ENCODE measurements at regions not wholly inside any gene's neighbourhood (a gene's known extent, or its start where the extent isn't known, plus 50 kb on each side); places are given as distances from the start of the nearest gene placed in this dataset.

- no peaks in the 10 kb centered on the region for H3K4me1 ChIP-seq (ENCODE audit: insufficient read depth, low read length)
- H3K9me3 ChIP-seq (ENCODE audit: low read depth, low read length): no peaks in the 10 kb centered on the region
- no peaks in the 10 kb centered on the region for H3K27me3 ChIP-seq (ENCODE audit: insufficient read depth, low read length)
- H3K4me3 ChIP-seq (ENCODE audit: low read length): no peak overlapping the region
Measured at GRCh38 chr1:184294101-184294500, 92.7 kb upstream of the C1orf21 start.

- no peaks in the 10 kb centered on the region for H3K4me1 ChIP-seq (ENCODE audit: insufficient read depth, low read length)
Measured at GRCh38 chr1:184296466-184297243, 90.2 kb upstream of the C1orf21 start.

GRCh38 chr1:184297244-184297750, 89.5 kb upstream of the C1orf21 start:
- H3K4me3 ChIP-seq (ENCODE audit: low read length): no peak overlapping the region
- H3K9me3 ChIP-seq (ENCODE audit: low read depth, low read length): no peaks in the 10 kb centered on the region

More at GRCh38 chr1:184296466-184297243, 90.2 kb upstream of the C1orf21 start:
- Histone ChIP-seq H3K27me3 (ENCODE audit: insufficient read depth, low read length) (no peaks in the 10 kb centered on the region), H3K4me3 (ENCODE audit: low read length) (no peak overlapping the region), H3K9me3 (ENCODE audit: low read depth, low read length) (no peaks in the 10 kb centered on the region)

GRCh38 chr1:184298440-184299405, 88.1 kb upstream of the C1orf21 start:
- no peak overlapping the region for H3K4me3 ChIP-seq (ENCODE audit: low read length)
- H3K4me1 ChIP-seq (ENCODE audit: insufficient read depth, low read length): no peaks in the 10 kb centered on the region
- H3K27me3 ChIP-seq (ENCODE audit: insufficient read depth, low read length): no peaks in the 10 kb centered on the region
- no peaks in the 10 kb centered on the region for H3K9me3 ChIP-seq (ENCODE audit: low read depth, low read length)

More at GRCh38 chr1:184297244-184297750, 89.5 kb upstream of the C1orf21 start:
- H3K4me1 ChIP-seq (ENCODE audit: insufficient read depth, low read length): no peaks in the 10 kb centered on the region
- H3K27me3 ChIP-seq (ENCODE audit: insufficient read depth, low read length): no peaks in the 10 kb centered on the region

GRCh38 chr1:184299406-184299790, 87.4 kb upstream of the C1orf21 start:
- H3K4me1 ChIP-seq (ENCODE audit: insufficient read depth, low read length): no peaks in the 10 kb centered on the region
- no peaks in the 10 kb centered on the region for H3K9me3 ChIP-seq (ENCODE audit: low read depth, low read length)
- H3K4me3 ChIP-seq (ENCODE audit: low read length): no peak overlapping the region
- H3K27me3 ChIP-seq (ENCODE audit: insufficient read depth, low read length): no peaks in the 10 kb centered on the region

- Histone ChIP-seq H3K4me3 (ENCODE audit: low read length) (no peak overlapping the region), H3K27me3 (ENCODE audit: insufficient read depth, low read length) (no peaks in the 10 kb centered on the region), H3K4me1 (ENCODE audit: insufficient read depth, low read length) (no peaks in the 10 kb centered on the region), H3K9me3 (ENCODE audit: low read depth, low read length) (no peaks in the 10 kb centered on the region)
Measured at GRCh38 chr1:184299796-184300195, 87.0 kb upstream of the C1orf21 start.

- H3K27me3 ChIP-seq (ENCODE audit: insufficient read depth, low read length): no peaks in the 10 kb centered on the region
- no peak overlapping the region for H3K4me3 ChIP-seq (ENCODE audit: low read length)
- no peaks in the 10 kb centered on the region for H3K4me1 ChIP-seq (ENCODE audit: insufficient read depth, low read length)
- H3K9me3 ChIP-seq (ENCODE audit: low read depth, low read length): no peaks in the 10 kb centered on the region
Measured at GRCh38 chr1:184300446-184300845, 86.4 kb upstream of the C1orf21 start.

GRCh38 chr1:184301227-184301626, 85.6 kb upstream of the C1orf21 start:
- Histone ChIP-seq H3K4me3 (ENCODE audit: low read length) (no peak overlapping the region), H3K27me3 (ENCODE audit: insufficient read depth, low read length) (no peaks in the 10 kb centered on the region), H3K9me3 (ENCODE audit: low read depth, low read length) (no peaks in the 10 kb centered on the region), H3K4me1 (ENCODE audit: insufficient read depth, low read length) (no peaks in the 10 kb centered on the region)

- no peaks in the 10 kb centered on the region for H3K9me3 ChIP-seq (ENCODE audit: low read depth, low read length)
- H3K27me3 ChIP-seq (ENCODE audit: insufficient read depth, low read length): no peaks in the 10 kb centered on the region
- no peaks in the 10 kb centered on the region for H3K4me1 ChIP-seq (ENCODE audit: insufficient read depth, low read length)
- H3K4me3 ChIP-seq (ENCODE audit: low read length): no peak overlapping the region
Measured at GRCh38 chr1:184302346-184302745, 84.5 kb upstream of the C1orf21 start.

- no peaks in the 10 kb centered on the region for H3K4me1 ChIP-seq (ENCODE audit: insufficient read depth, low read length)
Measured at GRCh38 chr1:184310157-184310819, 76.5 kb upstream of the C1orf21 start.

GRCh38 chr1:184311580-184311979, 75.2 kb upstream of the C1orf21 start:
- H3K4me3 ChIP-seq (ENCODE audit: low read length): no peak overlapping the region

More at GRCh38 chr1:184310157-184310819, 76.5 kb upstream of the C1orf21 start:
- Histone ChIP-seq H3K27me3 (ENCODE audit: insufficient read depth, low read length) (no peaks in the 10 kb centered on the region), H3K9me3 (ENCODE audit: low read depth, low read length) (no peaks in the 10 kb centered on the region), H3K4me3 (ENCODE audit: low read length) (no peak overlapping the region)

GRCh38 chr1:184315254-184315653, 71.6 kb upstream of the C1orf21 start:
- Histone ChIP-seq H3K4me3 (ENCODE audit: low read length) (no peak overlapping the region), H3K4me1 (ENCODE audit: insufficient read depth, low read length) (no peaks in the 10 kb centered on the region), H3K27me3 (ENCODE audit: insufficient read depth, low read length) (no peaks in the 10 kb centered on the region), H3K9me3 (ENCODE audit: low read depth, low read length) (no peaks in the 10 kb centered on the region)

More at GRCh38 chr1:184311580-184311979, 75.2 kb upstream of the C1orf21 start:
- no peaks in the 10 kb centered on the region for H3K4me1 ChIP-seq (ENCODE audit: insufficient read depth, low read length)
- no peaks in the 10 kb centered on the region for H3K27me3 ChIP-seq (ENCODE audit: insufficient read depth, low read length)
- no peaks in the 10 kb centered on the region for H3K9me3 ChIP-seq (ENCODE audit: low read depth, low read length)

- Histone ChIP-seq H3K27me3 (ENCODE audit: insufficient read depth, low read length) (peaks cover 4% of the 10 kb centered on the region), H3K4me1 (ENCODE audit: insufficient read depth, low read length) (no peaks in the 10 kb centered on the region), H3K9me3 (ENCODE audit: low read depth, low read length) (no peaks in the 10 kb centered on the region), H3K4me3 (ENCODE audit: low read length) (no peak overlapping the region)
Measured at GRCh38 chr1:184319879-184320278, 67.0 kb upstream of the C1orf21 start.

GRCh38 chr1:184322253-184322652, 64.6 kb upstream of the C1orf21 start:
- H3K4me1 ChIP-seq (ENCODE audit: insufficient read depth, low read length): no peaks in the 10 kb centered on the region
- H3K4me3 ChIP-seq (ENCODE audit: low read length): no peak overlapping the region
- H3K27me3 ChIP-seq (ENCODE audit: insufficient read depth, low read length): peaks cover 4% of the 10 kb centered on the region
- H3K9me3 ChIP-seq (ENCODE audit: low read depth, low read length): no peaks in the 10 kb centered on the region

GRCh38 chr1:184324972-184325371, 61.9 kb upstream of the C1orf21 start:
- Histone ChIP-seq H3K27me3 (ENCODE audit: insufficient read depth, low read length) (peaks cover 4% of the 10 kb centered on the region), H3K4me3 (ENCODE audit: low read length) (no peak overlapping the region), H3K4me1 (ENCODE audit: insufficient read depth, low read length) (no peaks in the 10 kb centered on the region), H3K9me3 (ENCODE audit: low read depth, low read length) (no peaks in the 10 kb centered on the region)
